K562 (cell line): ENCODE measurements at regions not wholly inside any gene's neighbourhood (a gene's known extent, or its start where the extent isn't known, plus 50 kb on each side); places are given as distances from the start of the nearest gene placed in this dataset.

Experiments
- CC2D1A ChIP-seq: fragments of 450-650 bp; IDR thresholded peaks from 2 replicates; pipeline ENCODE4 v1.6.1; 2017; ENCODE audit warnings: mild to moderate bottlenecking
- CHCHD3 ChIP-seq: fragments of 250-450 bp; sonication (Bioruptor Pico); IDR thresholded peaks from 2 replicates; pipeline ENCODE4 v2.1.2; 2022; ENCODE audit warnings: mild to moderate bottlenecking
- FOSL1 ChIP-seq: fragments of 200-800 bp; sonication (Bioruptor generic); conservative IDR thresholded peaks from 2 replicates; pipeline ENCODE4 v1.6.1; 2016; ENCODE audit warnings: missing genetic modification characterization, missing compliant biosample characterization
- HDAC3 ChIP-seq: fragments of 450-650 bp; IDR thresholded peaks from 2 replicates; pipeline ENCODE4 v1.6.1; 2018; ENCODE audit warnings: borderline replicate concordance, mild to moderate bottlenecking, moderate library complexity; ENCODE audit not compliant: partially characterized antibody
- HEY1 ChIP-seq: fragments of 250-450 bp; sonication (Bioruptor Pico); IDR thresholded peaks from 2 replicates; pipeline ENCODE4 v1.5.0; 2020; ENCODE audit warnings: mild to moderate bottlenecking, moderate library complexity, borderline replicate concordance
- MTA3 ChIP-seq: fragments of 450-650 bp; formaldehyde crosslinking; IDR thresholded peaks from 2 replicates; pipeline ENCODE4 v1.6.1; 2017; ENCODE audit warnings: mild to moderate bottlenecking, borderline replicate concordance
- TAL1 ChIP-seq: fragments of 450-650 bp; IDR thresholded peaks from 2 replicates; pipeline ENCODE4 v1.6.1; 2016; ENCODE audit warnings: mild to moderate bottlenecking
- VEZF1 ChIP-seq: fragments of 200-800 bp; sonication (Bioruptor generic); IDR thresholded peaks from 2 replicates; pipeline ENCODE4 v1.6.1; 2017; ENCODE audit warnings: missing genetic modification characterization, missing compliant biosample characterization
- ZNF133 ChIP-seq: fragments of 250-450 bp; sonication (Bioruptor Pico); IDR thresholded peaks from 2 replicates; pipeline ENCODE4 v1.4.0; 2020; ENCODE audit warnings: mild to moderate bottlenecking
- ZNF134 ChIP-seq: fragments of 250-450 bp; sonication (Bioruptor Pico); conservative IDR thresholded peaks from 2 replicates; pipeline ENCODE4 v1.4.0; 2020
- ZNF140 ChIP-seq: fragments of 250-450 bp; sonication (Bioruptor Pico); IDR thresholded peaks from 2 replicates; pipeline ENCODE4 v1.8.0; 2021; ENCODE audit warnings: moderate library complexity, mild to moderate bottlenecking, inconsistent platforms
- ZNF830 ChIP-seq: fragments of 250-450 bp; sonication (Bioruptor Pico); IDR thresholded peaks from 2 replicates; pipeline ENCODE4 v1.5.0; 2021; ENCODE audit warnings: mild to moderate bottlenecking
- TF ChIP-seq, protein P1 (sequence below), 2 experiments: fragments of 450-650 bp in 1 of 2; sonication (generic) in 1 of 2; formaldehyde crosslinking in 1 of 2; IDR thresholded peaks; 2 replicates each; pipeline versions ENCODE4 v1.7.1 to v1.9.0; 2016 to 2022; ENCODE audit warnings: inconsistent platforms in 1 of 2, mild to moderate bottlenecking in 1 of 2, missing genetic modification reagents in 1 of 2
- TF ChIP-seq, protein P2 (sequence below): sonication (generic); formaldehyde crosslinking; IDR thresholded peaks from 2 replicates; pipeline ENCODE4 v1.8.1; 2023; ENCODE audit warnings: mild to moderate bottlenecking, missing genetic modification reagents
- TF ChIP-seq, protein P3 (sequence below): fragments of 250-450 bp; sonication (Bioruptor Pico); IDR thresholded peaks from 2 replicates; pipeline ENCODE4 v1.8.0; 2022; ENCODE audit warnings: moderate library complexity, mild to moderate bottlenecking, inconsistent platforms

DNA sequence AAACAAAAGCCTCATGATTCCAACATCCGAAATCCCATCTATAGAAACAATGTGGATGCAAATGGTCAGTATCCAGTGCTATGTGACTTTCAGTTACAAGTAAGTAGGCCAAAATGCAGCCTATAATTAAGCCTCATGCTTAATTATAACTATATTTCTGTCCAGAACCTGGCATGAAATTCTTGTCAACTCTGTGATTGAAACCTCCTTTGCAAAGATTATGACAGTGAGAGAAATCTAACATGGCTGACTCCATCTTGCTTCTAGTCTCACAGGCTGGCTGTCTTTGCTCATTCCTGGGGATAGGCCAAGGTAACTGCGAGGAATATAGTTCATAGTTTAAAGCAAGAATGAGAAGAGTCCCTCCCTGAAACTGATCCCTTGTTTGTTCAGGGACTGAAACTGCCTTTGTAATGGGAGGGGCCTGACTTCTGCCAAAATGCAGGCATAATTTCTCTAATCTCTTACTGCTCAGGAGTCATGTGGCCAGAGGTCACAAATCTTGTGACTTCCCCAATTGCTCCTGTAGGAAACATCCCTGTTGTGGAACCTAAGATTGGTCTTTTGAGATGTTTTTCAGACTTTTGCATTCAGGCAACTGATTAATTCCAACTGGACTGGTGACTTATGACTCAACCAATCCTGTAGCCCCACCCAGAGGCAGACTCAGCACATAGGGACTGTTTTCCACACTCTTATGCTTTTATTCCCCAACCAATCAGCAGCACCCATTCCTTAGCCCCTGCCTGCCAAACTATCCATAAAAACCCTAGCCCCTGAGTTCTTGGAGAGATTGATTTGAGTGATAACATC lies 84.5 kb upstream of the TLK1 start (continued):
- TF ChIP-seq, protein P1, sequence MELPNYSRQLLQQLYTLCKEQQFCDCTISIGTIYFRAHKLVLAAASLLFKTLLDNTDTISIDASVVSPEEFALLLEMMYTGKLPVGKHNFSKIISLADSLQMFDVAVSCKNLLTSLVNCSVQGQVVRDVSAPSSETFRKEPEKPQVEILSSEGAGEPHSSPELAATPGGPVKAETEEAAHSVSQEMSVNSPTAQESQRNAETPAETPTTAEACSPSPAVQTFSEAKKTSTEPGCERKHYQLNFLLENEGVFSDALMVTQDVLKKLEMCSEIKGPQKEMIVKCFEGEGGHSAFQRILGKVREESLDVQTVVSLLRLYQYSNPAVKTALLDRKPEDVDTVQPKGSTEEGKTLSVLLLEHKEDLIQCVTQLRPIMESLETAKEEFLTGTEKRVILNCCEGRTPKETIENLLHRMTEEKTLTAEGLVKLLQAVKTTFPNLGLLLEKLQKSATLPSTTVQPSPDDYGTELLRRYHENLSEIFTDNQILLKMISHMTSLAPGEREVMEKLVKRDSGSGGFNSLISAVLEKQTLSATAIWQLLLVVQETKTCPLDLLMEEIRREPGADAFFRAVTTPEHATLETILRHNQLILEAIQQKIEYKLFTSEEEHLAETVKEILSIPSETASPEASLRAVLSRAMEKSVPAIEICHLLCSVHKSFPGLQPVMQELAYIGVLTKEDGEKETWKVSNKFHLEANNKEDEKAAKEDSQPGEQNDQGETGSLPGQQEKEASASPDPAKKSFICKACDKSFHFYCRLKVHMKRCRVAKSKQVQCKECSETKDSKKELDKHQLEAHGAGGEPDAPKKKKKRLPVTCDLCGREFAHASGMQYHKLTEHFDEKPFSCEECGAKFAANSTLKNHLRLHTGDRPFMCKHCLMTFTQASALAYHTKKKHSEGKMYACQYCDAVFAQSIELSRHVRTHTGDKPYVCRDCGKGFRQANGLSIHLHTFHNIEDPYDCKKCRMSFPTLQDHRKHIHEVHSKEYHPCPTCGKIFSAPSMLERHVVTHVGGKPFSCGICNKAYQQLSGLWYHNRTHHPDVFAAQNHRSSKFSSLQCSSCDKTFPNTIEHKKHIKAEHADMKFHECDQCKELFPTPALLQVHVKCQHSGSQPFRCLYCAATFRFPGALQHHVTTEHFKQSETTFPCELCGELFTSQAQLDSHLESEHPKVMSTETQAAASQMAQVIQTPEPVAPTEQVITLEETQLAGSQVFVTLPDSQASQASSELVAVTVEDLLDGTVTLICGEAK (IDR thresholded peaks at IDR 0.05), result no peak
- TF ChIP-seq, protein P1 (CRISPR knock-in tag; IDR thresholded peaks at IDR 0.05), result no peak
- no peak for TF ChIP-seq HDAC3
- TF ChIP-seq MTA3, result peak; percentile 59; the same call in 1 of the 2 replicates
- TF ChIP-seq, protein P2, sequence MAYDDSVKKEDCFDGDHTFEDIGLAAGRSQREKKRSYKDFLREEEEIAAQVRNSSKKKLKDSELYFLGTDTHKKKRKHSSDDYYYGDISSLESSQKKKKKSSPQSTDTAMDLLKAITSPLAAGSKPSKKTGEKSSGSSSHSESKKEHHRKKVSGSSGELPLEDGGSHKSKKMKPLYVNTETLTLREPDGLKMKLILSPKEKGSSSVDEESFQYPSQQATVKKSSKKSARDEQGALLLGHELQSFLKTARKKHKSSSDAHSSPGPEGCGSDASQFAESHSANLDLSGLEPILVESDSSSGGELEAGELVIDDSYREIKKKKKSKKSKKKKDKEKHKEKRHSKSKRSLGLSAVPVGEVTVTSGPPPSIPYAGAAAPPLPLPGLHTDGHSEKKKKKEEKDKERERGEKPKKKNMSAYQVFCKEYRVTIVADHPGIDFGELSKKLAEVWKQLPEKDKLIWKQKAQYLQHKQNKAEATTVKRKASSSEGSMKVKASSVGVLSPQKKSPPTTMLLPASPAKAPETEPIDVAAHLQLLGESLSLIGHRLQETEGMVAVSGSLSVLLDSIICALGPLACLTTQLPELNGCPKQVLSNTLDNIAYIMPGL (CRISPR knock-in tag), result no peak
- 0 out of 2 replicates have a peak, but pooled peaks have one; percentile 39 for TF ChIP-seq HEY1
- no peak for TF ChIP-seq ZNF133
- TF ChIP-seq, protein P3, sequence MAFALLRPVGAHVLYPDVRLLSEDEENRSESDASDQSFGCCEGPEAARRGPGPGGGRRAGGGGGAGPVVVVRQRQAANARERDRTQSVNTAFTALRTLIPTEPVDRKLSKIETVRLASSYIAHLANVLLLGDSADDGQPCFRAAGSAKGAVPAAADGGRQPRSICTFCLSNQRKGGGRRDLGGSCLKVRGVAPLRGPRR (CRISPR knock-in tag), result peak; percentile 29; the same call in 1 of the 2 replicates
- TF ChIP-seq FOSL1, result peak; percentile 28; the same call in 1 of the 2 replicates
- TF ChIP-seq CC2D1A, result peak; percentile 69; the same call in 1 of the 2 replicates
- no peak for TF ChIP-seq ZNF830 (CRISPR knock-in tag)
- TF ChIP-seq VEZF1 (CRISPR knock-in tag), result no peak
- TF ChIP-seq TAL1, result no peak
- peak; percentile 53; the same call in 1 of the 2 replicates for TF ChIP-seq ZNF134 (CRISPR knock-in tag)
- 0 out of 2 replicates have a peak, but pooled peaks have one; percentile 20 for TF ChIP-seq ZNF140
- no peak for TF ChIP-seq CHCHD3 (CRISPR knock-in tag)
